ENCODE measurements at regions not wholly inside any gene's neighbourhood (a gene's known extent, or its start where the extent isn't known, plus 50 kb on each side); places are given as distances from the start of the nearest gene placed in this dataset.

- no peak for DNase-seq (ENCODE audit: extremely low read depth, insufficient read length)
These were observed 74.5 kb upstream of the TNRC6C start for GRCh38 chr17:77884019-77884418.

GRCh38 chr17:77884967-77885641 lies 73.4 kb upstream of the TNRC6C start:
- no peak for DNase-seq (ENCODE audit: extremely low read depth, insufficient read length)
- TF ChIP-seq CTCF (IDR thresholded peaks at IDR 0.05; ENCODE audit: insufficient read depth, low read length, poor library complexity, severe bottlenecking) = no peak
- no peaks in the 10 kb centered on the region for H3K36me3 ChIP-seq (ENCODE audit: control insufficient read depth, insufficient read depth, low read length)
- no peak overlapping the region for H3K4me3 ChIP-seq (replicated peaks; ENCODE audit: low read depth, low read length)
- H3K27me3 ChIP-seq (replicated peaks; ENCODE audit: control insufficient read depth, insufficient read depth, low read length) = peaks cover 3% of the 10 kb centered on the region

More at GRCh38 chr17:77884019-77884418, 74.5 kb upstream of the TNRC6C start:
- no peak for TF ChIP-seq CTCF (IDR thresholded peaks at IDR 0.05; ENCODE audit: insufficient read depth, low read length, poor library complexity, severe bottlenecking)
- Histone ChIP-seq H3K4me3 (replicated peaks; ENCODE audit: low read depth, low read length) (no peak overlapping the region), H3K36me3 (ENCODE audit: control insufficient read depth, insufficient read depth, low read length) (no peaks in the 10 kb centered on the region), H3K27me3 (replicated peaks; ENCODE audit: control insufficient read depth, insufficient read depth, low read length) (peaks cover 3% of the 10 kb centered on the region)

- Histone ChIP-seq H3K27me3 (replicated peaks; ENCODE audit: control insufficient read depth, insufficient read depth, low read length) (peaks cover 3% of the 10 kb centered on the region), H3K4me3 (replicated peaks; ENCODE audit: low read depth, low read length) (no peak overlapping the region), H3K36me3 (ENCODE audit: control insufficient read depth, insufficient read depth, low read length) (no peaks in the 10 kb centered on the region)
- no peak for TF ChIP-seq CTCF (IDR thresholded peaks at IDR 0.05; ENCODE audit: insufficient read depth, low read length, poor library complexity, severe bottlenecking)
- no peak for DNase-seq (ENCODE audit: extremely low read depth, insufficient read length)
These were observed 72.7 kb upstream of the TNRC6C start for GRCh38 chr17:77885678-77886386.

- Histone ChIP-seq H3K4me3 (replicated peaks; ENCODE audit: low read depth, low read length) (no peak overlapping the region), H3K27me3 (replicated peaks; ENCODE audit: control insufficient read depth, insufficient read depth, low read length) (peaks cover 3% of the 10 kb centered on the region), H3K36me3 (ENCODE audit: control insufficient read depth, insufficient read depth, low read length) (no peaks in the 10 kb centered on the region)
- no peak for DNase-seq (ENCODE audit: extremely low read depth, insufficient read length)
- no peak for TF ChIP-seq CTCF (IDR thresholded peaks at IDR 0.05; ENCODE audit: insufficient read depth, low read length, poor library complexity, severe bottlenecking)
These were observed 72.1 kb upstream of the TNRC6C start for GRCh38 chr17:77886387-77886728.

- no peak for TF ChIP-seq CTCF (IDR thresholded peaks at IDR 0.05; ENCODE audit: insufficient read depth, low read length, poor library complexity, severe bottlenecking)
- no peak overlapping the region for H3K4me3 ChIP-seq (replicated peaks; ENCODE audit: low read depth, low read length)
- H3K27me3 ChIP-seq (replicated peaks; ENCODE audit: control insufficient read depth, insufficient read depth, low read length) = peaks cover 3% of the 10 kb centered on the region
- DNase-seq (ENCODE audit: extremely low read depth, insufficient read length) = no peak
- no peaks in the 10 kb centered on the region for H3K36me3 ChIP-seq (ENCODE audit: control insufficient read depth, insufficient read depth, low read length)
These were observed 71.4 kb upstream of the TNRC6C start for GRCh38 chr17:77887110-77887463.

Data from GM06990 (cell line).